ENCODE measurements at regions not wholly inside any gene's neighbourhood (a gene's known extent, or its start where the extent isn't known, plus 50 kb on each side); places are given as distances from the start of the nearest gene placed in this dataset.

DNA sequence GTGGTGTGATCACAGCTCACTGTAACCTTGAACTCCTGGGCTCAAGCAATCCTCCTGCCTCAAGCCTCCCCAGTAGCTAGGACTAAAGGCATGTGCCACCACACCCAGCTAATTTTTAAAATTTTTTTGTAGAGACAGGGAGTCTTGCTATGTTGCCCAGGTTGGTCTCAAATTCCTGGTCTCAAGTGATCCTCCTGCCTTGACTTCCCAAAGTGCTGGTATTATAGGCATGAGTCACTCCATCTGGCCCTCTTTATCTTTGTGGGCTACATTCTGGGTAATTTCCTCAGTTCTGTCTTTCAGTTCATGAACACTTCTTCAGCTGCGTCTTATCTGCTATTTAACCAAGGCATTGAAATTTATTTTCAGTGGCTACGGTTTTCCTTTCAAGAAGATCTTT is 196.6 kb upstream of the IER5L start:
- Histone ChIP-seq H3K9me3 (ENCODE audit: low read depth) (no peaks in the 10 kb centered on the region), H3K79me2 (ENCODE audit: insufficient read depth) (no peaks in the 10 kb centered on the region), H3K4me3 (no peak overlapping the region), H3K4me2 (ENCODE audit: unreplicated experiment) (no peak overlapping the region), H3F3A (ENCODE audit: insufficient read depth) (no peaks in the 10 kb centered on the region), H2AFZ (no peak overlapping the region), H3K9me2 (ENCODE audit: insufficient read depth) (no peaks in the 10 kb centered on the region), H3K36me3 (ENCODE audit: low read depth) (no peaks in the 10 kb centered on the region), H3K9ac (no peak overlapping the region), H3K27ac (no peak overlapping the region), H4K20me1 (ENCODE audit: insufficient read depth) (no peaks in the 10 kb centered on the region), H3K27me3 (replicated peaks; ENCODE audit: insufficient read depth) (no peaks in the 10 kb centered on the region), H3K4me1 (ENCODE audit: insufficient read depth) (no peaks in the 10 kb centered on the region)
- TF ChIP-seq EZH2phosphoT487 (IDR thresholded peaks at IDR 0.05; ENCODE audit: insufficient read depth, low read depth) (no peak), EZH2 (IDR thresholded peaks at IDR 0.05; ENCODE audit: insufficient read depth, poor library complexity, severe bottlenecking) (no peak)
- WGBS, 2 experiments (ENCODE audit: low coverage in 1 of 2, low lambda C conversion rate in 2 of 2, missing lambda C conversion rate in 2 of 2), result 94 to 98% methylated on average over 2 of the region's 2 CpGs
- DNase-seq, result no peak
- in situ Hi-C loops (cut with MboI), result no loop called here

GRCh38 chr9:129374231-129374630 is 196.2 kb upstream of the IER5L start:
- H2AFZ ChIP-seq, result no peak overlapping the region
- WGBS, 2 experiments (ENCODE audit: low coverage in 1 of 2, low lambda C conversion rate in 2 of 2, missing lambda C conversion rate in 2 of 2), result 73 to 80% methylated on average over 3 of the region's 3 CpGs
- H3K4me1 ChIP-seq (ENCODE audit: insufficient read depth), result no peaks in the 10 kb centered on the region
- H3K4me2 ChIP-seq (ENCODE audit: unreplicated experiment), result no peak overlapping the region
- H3K9me3 ChIP-seq (ENCODE audit: low read depth), result no peaks in the 10 kb centered on the region
- H3K4me3 ChIP-seq, result no peak overlapping the region
- no peaks in the 10 kb centered on the region for H3F3A ChIP-seq (ENCODE audit: insufficient read depth)
- H3K9ac ChIP-seq, result no peak overlapping the region
- H3K36me3 ChIP-seq (ENCODE audit: low read depth), result no peaks in the 10 kb centered on the region
- in situ Hi-C loops (cut with MboI), result no loop called here
- H3K27ac ChIP-seq, result no peak overlapping the region
- no peak for DNase-seq
- no peaks in the 10 kb centered on the region for H3K79me2 ChIP-seq (ENCODE audit: insufficient read depth)
- no peaks in the 10 kb centered on the region for H3K9me2 ChIP-seq (ENCODE audit: insufficient read depth)
- TF ChIP-seq EZH2 (IDR thresholded peaks at IDR 0.05; ENCODE audit: insufficient read depth, poor library complexity, severe bottlenecking) (no peak), EZH2phosphoT487 (IDR thresholded peaks at IDR 0.05; ENCODE audit: insufficient read depth, low read depth) (no peak)
- no peaks in the 10 kb centered on the region for H3K27me3 ChIP-seq (replicated peaks; ENCODE audit: insufficient read depth)
- H4K20me1 ChIP-seq (ENCODE audit: insufficient read depth), result no peaks in the 10 kb centered on the region

GRCh38 chr9:129373361-129373760 is 195.3 kb upstream of the IER5L start:
- no peaks in the 10 kb centered on the region for H3F3A ChIP-seq (ENCODE audit: insufficient read depth)
- no peak for TF ChIP-seq EZH2 (IDR thresholded peaks at IDR 0.05; ENCODE audit: insufficient read depth, poor library complexity, severe bottlenecking)
- no peak for TF ChIP-seq EZH2phosphoT487 (IDR thresholded peaks at IDR 0.05; ENCODE audit: insufficient read depth, low read depth)

GRCh38 chr9:129370770-129371169 is 192.7 kb upstream of the IER5L start:
- no peaks in the 10 kb centered on the region for H3K9me3 ChIP-seq (ENCODE audit: low read depth)
- no peak overlapping the region for H3K27ac ChIP-seq
- H3K79me2 ChIP-seq (ENCODE audit: insufficient read depth), result no peaks in the 10 kb centered on the region
- no peaks in the 10 kb centered on the region for H4K20me1 ChIP-seq (ENCODE audit: insufficient read depth)
- H2AFZ ChIP-seq, result no peak overlapping the region
- H3K4me1 ChIP-seq (ENCODE audit: insufficient read depth), result no peaks in the 10 kb centered on the region
- no peaks in the 10 kb centered on the region for H3K36me3 ChIP-seq (ENCODE audit: low read depth)
- 48 to 51% methylated on average over 7 of the region's 7 CpGs for WGBS, 2 experiments (ENCODE audit: low coverage in 1 of 2, low lambda C conversion rate in 2 of 2, missing lambda C conversion rate in 2 of 2)
- no peak overlapping the region for H3K9ac ChIP-seq
- H3K27me3 ChIP-seq (replicated peaks; ENCODE audit: insufficient read depth), result no peaks in the 10 kb centered on the region
- no peak for DNase-seq
- no peaks in the 10 kb centered on the region for H3F3A ChIP-seq (ENCODE audit: insufficient read depth)
- no peak for TF ChIP-seq EZH2 (IDR thresholded peaks at IDR 0.05; ENCODE audit: insufficient read depth, poor library complexity, severe bottlenecking)
- TF ChIP-seq EZH2phosphoT487 (IDR thresholded peaks at IDR 0.05; ENCODE audit: insufficient read depth, low read depth), result no peak
- in situ Hi-C loops (cut with MboI), result no loop called here
- no peak overlapping the region for H3K4me3 ChIP-seq
- H3K4me2 ChIP-seq (ENCODE audit: unreplicated experiment), result no peak overlapping the region
- H3K9me2 ChIP-seq (ENCODE audit: insufficient read depth), result no peaks in the 10 kb centered on the region

More at GRCh38 chr9:129373361-129373760, 195.3 kb upstream of the IER5L start:
- no peak overlapping the region for H3K9ac ChIP-seq
- H3K9me2 ChIP-seq (ENCODE audit: insufficient read depth), result no peaks in the 10 kb centered on the region
- no peak overlapping the region for H3K4me2 ChIP-seq (ENCODE audit: unreplicated experiment)
- in situ Hi-C loops (cut with MboI), result no loop called here
- no peaks in the 10 kb centered on the region for H3K79me2 ChIP-seq (ENCODE audit: insufficient read depth)
- WGBS, 2 experiments (ENCODE audit: low coverage in 1 of 2, low lambda C conversion rate in 2 of 2, missing lambda C conversion rate in 2 of 2), result 85 to 89% methylated on average over 9 of the region's 9 CpGs
- no peak overlapping the region for H2AFZ ChIP-seq
- no peak overlapping the region for H3K4me3 ChIP-seq
- H3K27me3 ChIP-seq (replicated peaks; ENCODE audit: insufficient read depth), result no peaks in the 10 kb centered on the region
- H4K20me1 ChIP-seq (ENCODE audit: insufficient read depth), result no peaks in the 10 kb centered on the region
- DNase-seq, result no peak
- no peaks in the 10 kb centered on the region for H3K4me1 ChIP-seq (ENCODE audit: insufficient read depth)
- H3K9me3 ChIP-seq (ENCODE audit: low read depth), result no peaks in the 10 kb centered on the region
- no peaks in the 10 kb centered on the region for H3K36me3 ChIP-seq (ENCODE audit: low read depth)
- H3K27ac ChIP-seq, result no peak overlapping the region

DNA sequence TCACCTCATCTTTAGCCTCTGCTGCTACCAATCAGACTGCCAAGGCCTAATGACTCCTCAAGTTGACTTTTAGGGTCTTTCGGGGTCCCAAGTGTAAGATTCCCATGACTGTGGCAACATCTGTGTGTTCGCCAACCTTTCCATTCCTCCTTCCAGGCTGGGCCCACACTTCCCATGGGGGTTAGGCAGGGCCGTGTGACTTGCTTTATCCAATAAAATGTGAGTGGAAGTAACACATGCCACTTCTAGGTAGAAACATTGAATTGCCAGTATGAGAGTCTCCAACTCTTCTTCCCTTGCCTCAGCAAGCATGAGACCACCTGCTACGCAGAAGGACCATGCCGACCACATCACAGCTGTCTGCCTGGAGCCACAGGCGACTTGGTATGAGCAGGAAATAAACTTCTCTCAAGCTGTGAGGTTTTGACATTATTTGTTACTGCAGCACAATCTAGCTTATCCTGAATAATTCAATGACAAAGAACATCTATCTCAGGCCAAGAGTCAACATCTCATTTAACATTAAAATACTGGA is 190.4 kb upstream of the IER5L start:
- TF ChIP-seq EZH2 (IDR thresholded peaks at IDR 0.05; ENCODE audit: insufficient read depth, poor library complexity, severe bottlenecking) (no peak), EZH2phosphoT487 (IDR thresholded peaks at IDR 0.05; ENCODE audit: insufficient read depth, low read depth) (no peak)
- H3K36me3 ChIP-seq (ENCODE audit: low read depth), result no peaks in the 10 kb centered on the region
- WGBS, 2 experiments (ENCODE audit: low coverage in 1 of 2, low lambda C conversion rate in 2 of 2, missing lambda C conversion rate in 2 of 2), result 73 to 79% methylated on average over 6 of the region's 6 CpGs

More for the DNA sequence above, 190.4 kb upstream of the IER5L start:
- Histone ChIP-seq H3K9me3 (ENCODE audit: low read depth) (no peaks in the 10 kb centered on the region), H4K20me1 (ENCODE audit: insufficient read depth) (no peaks in the 10 kb centered on the region), H3K79me2 (ENCODE audit: insufficient read depth) (no peaks in the 10 kb centered on the region), H3K27me3 (replicated peaks; ENCODE audit: insufficient read depth) (no peaks in the 10 kb centered on the region), H3K9me2 (ENCODE audit: insufficient read depth) (no peaks in the 10 kb centered on the region), H2AFZ (no peak overlapping the region), H3K4me3 (no peak overlapping the region), H3K4me2 (ENCODE audit: unreplicated experiment) (no peak overlapping the region), H3K27ac (no peak overlapping the region), H3F3A (ENCODE audit: insufficient read depth) (no peaks in the 10 kb centered on the region), H3K9ac (no peak overlapping the region), H3K4me1 (ENCODE audit: insufficient read depth) (no peaks in the 10 kb centered on the region)
- no peak for DNase-seq
- in situ Hi-C loops (cut with MboI), result no loop called here

Data from GM23248 (cell line).